ENCODE measurements at regions not wholly inside any gene's neighbourhood (a gene's known extent, or its start where the extent isn't known, plus 50 kb on each side); places are given as distances from the start of the nearest gene placed in this dataset.
"Not testable (repeated sequence)": the region's sequence is repeated elsewhere in the genome, so short reads cannot be mapped to it uniquely, and the experiment has no call there.

DNA sequence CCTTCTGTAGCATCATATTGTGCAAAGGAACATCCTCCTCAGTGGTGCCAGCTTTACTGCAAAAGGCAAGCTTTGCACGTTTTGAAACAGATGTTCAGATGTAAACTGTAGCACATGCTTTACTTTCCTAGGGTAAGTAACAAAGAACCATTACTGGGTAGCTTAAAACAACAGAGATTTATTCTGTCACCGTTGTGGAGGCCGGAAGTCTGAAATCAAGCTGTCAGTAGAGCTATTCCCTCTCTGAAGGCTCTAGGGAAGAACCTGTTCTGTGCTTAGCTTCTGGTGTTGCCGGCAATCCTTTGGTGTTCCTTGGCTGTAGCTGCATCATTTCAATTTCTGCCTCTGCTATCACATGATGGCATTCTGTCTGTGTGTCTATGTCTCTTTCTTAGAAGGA, 50.6 kb upstream of the ARL17B start:
- not testable (repeated sequence) for H3K36me3 Mint-ChIP-seq; ATAC-seq; H3K9me3 Mint-ChIP-seq; H3K4me3 Mint-ChIP-seq; DNase-seq (ENCODE audit: low spot score); H3K4me1 Mint-ChIP-seq (ENCODE audit: low read depth in 2 of 2); H3K27ac Mint-ChIP-seq; H3K27me3 Mint-ChIP-seq

DNA sequence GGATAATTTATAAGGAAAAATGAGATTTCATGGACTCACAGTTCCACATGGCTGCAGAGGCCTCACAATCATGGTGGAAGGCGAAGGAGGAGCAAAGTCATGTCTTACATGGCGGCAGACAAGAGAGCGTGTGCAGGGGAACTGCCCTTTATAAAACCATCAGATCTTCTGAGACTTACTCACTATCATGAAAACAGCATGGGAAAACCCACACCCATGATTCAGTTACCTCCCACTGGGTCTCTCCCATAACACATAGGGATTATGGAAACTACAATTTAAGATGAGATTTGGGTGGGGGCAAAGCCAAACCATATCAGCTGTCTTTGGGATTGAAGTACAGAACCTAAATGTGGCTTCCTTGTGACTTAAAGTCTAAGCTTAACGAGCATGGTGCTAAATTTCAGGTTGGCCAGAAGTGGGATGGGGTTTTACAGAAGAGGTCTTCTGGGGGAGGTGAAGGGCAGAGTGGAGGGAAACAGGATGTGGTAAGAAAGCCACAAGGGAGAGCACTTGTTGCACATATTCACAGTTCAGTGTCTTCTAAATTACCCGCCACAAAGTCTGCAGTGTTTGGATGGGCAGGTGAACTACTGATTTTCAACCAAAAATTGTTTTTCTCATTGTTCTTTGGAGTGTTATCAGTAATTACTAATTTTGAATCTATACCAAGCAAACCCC, 49.7 kb upstream of the ARL17B start:
- not testable (repeated sequence) for H3K9me3 Mint-ChIP-seq; H3K27ac Mint-ChIP-seq; H3K27me3 Mint-ChIP-seq; H3K4me3 Mint-ChIP-seq; DNase-seq (ENCODE audit: low spot score); H3K4me1 Mint-ChIP-seq (ENCODE audit: low read depth in 2 of 2); H3K36me3 Mint-ChIP-seq
- ATAC-seq, result peak; percentile 97
